ENCODE measurements at regions not wholly inside any gene's neighbourhood (a gene's known extent, or its start where the extent isn't known, plus 50 kb on each side); places are given as distances from the start of the nearest gene placed in this dataset.

- no peaks in the 10 kb centered on the region for H3K27me3 ChIP-seq
- DNase-seq (ENCODE audit: low spot score in 2 of 2): no peak
- TF ChIP-seq POLR2A (IDR thresholded peaks at IDR 0.05) (no peak), EP300 (IDR thresholded peaks at IDR 0.05) (no peak), CTCF (IDR thresholded peaks at IDR 0.05) (no peak), POLR2AphosphoS5 (IDR thresholded peaks at IDR 0.05) (no peak)
- H3K27ac ChIP-seq: peak overlapping the region; percentile 80
- peaks cover 54% of the 10 kb centered on the region for H3K4me1 ChIP-seq
- no peak overlapping the region for H3K4me3 ChIP-seq
- H3K36me3 ChIP-seq: peaks cover 56% of the 10 kb centered on the region
- WGBS: 84% methylated on average over 7 of the region's 7 CpGs
- H3K9me3 ChIP-seq: no peaks in the 10 kb centered on the region
Observed at GRCh38 chr12:124370384-124370783, 75.5 kb downstream of the RFLNA start.

GRCh38 chr12:124369827-124370378, 75.0 kb downstream of the RFLNA start:
- peaks cover 54% of the 10 kb centered on the region for H3K4me1 ChIP-seq
- WGBS: 30% methylated on average over 2 of the region's 20 CpGs
- TF ChIP-seq POLR2A (IDR thresholded peaks at IDR 0.05): no peak
- no peak for TF ChIP-seq EP300 (IDR thresholded peaks at IDR 0.05)
- TF ChIP-seq CTCF (IDR thresholded peaks at IDR 0.05): no peak
- TF ChIP-seq POLR2AphosphoS5 (IDR thresholded peaks at IDR 0.05): no peak

GRCh38 chr12:124369055-124369826, 74.3 kb downstream of the RFLNA start:
- TF ChIP-seq EP300 (IDR thresholded peaks at IDR 0.05) (no peak), POLR2AphosphoS5 (IDR thresholded peaks at IDR 0.05) (peak in 2 of 3 donors; percentile 52 to 70), CTCF (IDR thresholded peaks at IDR 0.05) (peak in 1 of 2 donors; percentile 26)
- 23% methylated on average over 23 of the region's 38 CpGs for WGBS
- Histone ChIP-seq H3K4me3 (no peak overlapping the region), H3K4me1 (peaks cover 59% of the 10 kb centered on the region), H3K9me3 (no peaks in the 10 kb centered on the region), H3K27me3 (no peaks in the 10 kb centered on the region), H3K27ac (peak overlapping the region; percentile 80), H3K36me3 (peaks cover 52% of the 10 kb centered on the region)
- DNase-seq (ENCODE audit: low spot score in 2 of 2): peak; percentile 91 to 92

More at GRCh38 chr12:124369827-124370378, 75.0 kb downstream of the RFLNA start:
- DNase-seq (ENCODE audit: low spot score in 2 of 2): no peak
- H3K36me3 ChIP-seq: peaks cover 56% of the 10 kb centered on the region
- peak overlapping the region; percentile 80 for H3K27ac ChIP-seq
- H3K9me3 ChIP-seq: no peaks in the 10 kb centered on the region
- H3K27me3 ChIP-seq: no peaks in the 10 kb centered on the region
- no peak overlapping the region for H3K4me3 ChIP-seq

GRCh38 chr12:124368421-124369032, 73.6 kb downstream of the RFLNA start:
- H3K27ac ChIP-seq: peak overlapping the region; percentile 80
- H3K4me3 ChIP-seq: no peak overlapping the region
- no peaks in the 10 kb centered on the region for H3K27me3 ChIP-seq
- H3K9me3 ChIP-seq: no peaks in the 10 kb centered on the region
- peaks cover 66% of the 10 kb centered on the region for H3K4me1 ChIP-seq
- peaks cover 50% of the 10 kb centered on the region for H3K36me3 ChIP-seq
- no peak for DNase-seq (ENCODE audit: low spot score in 2 of 2)
- TF ChIP-seq CTCF (IDR thresholded peaks at IDR 0.05) (no peak), EP300 (IDR thresholded peaks at IDR 0.05) (no peak), POLR2A (IDR thresholded peaks at IDR 0.05) (no peak), POLR2AphosphoS5 (IDR thresholded peaks at IDR 0.05) (no peak)
- WGBS: 88% methylated on average over 10 of the region's 10 CpGs
